VCaP (cell line): ENCODE measurements at regions not wholly inside any gene's neighbourhood (a gene's known extent, or its start where the extent isn't known, plus 50 kb on each side); places are given as distances from the start of the nearest gene placed in this dataset.

Experiments used
- H3K27ac ChIP-seq: fragments of 450-650 bp; 2 replicates; pipeline ENCODE4 v1.5.1; 2017
- TF ChIP-seq, protein P1 (sequence below): fragments of 450-650 bp; conservative IDR thresholded peaks from 2 replicates; pipeline ENCODE4 v1.5.1; 2017; ENCODE audit warnings: mild to moderate bottlenecking, moderate library complexity

DNA sequence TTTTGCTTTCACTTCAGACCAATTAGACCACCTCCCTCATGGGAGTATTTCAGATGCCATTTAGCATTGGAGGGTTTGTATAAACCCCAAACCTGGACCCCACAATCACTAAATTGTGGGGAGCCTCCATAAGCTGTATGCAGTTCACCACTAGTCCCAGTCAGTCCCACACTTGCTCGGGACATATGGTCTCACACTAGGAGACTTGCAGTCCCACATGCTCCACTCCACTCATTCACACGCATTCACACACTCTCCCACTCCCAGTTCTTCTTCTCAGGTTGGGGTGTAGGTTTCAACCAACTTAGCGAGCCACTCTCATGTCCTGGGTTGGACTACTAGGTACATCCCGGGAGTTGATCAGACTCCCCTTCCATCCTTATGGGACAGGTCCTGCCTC, 84.5 kb upstream of the GPR6 start:
- peak overlapping the region; percentile 63 for H3K27ac ChIP-seq
- TF ChIP-seq, protein P1, sequence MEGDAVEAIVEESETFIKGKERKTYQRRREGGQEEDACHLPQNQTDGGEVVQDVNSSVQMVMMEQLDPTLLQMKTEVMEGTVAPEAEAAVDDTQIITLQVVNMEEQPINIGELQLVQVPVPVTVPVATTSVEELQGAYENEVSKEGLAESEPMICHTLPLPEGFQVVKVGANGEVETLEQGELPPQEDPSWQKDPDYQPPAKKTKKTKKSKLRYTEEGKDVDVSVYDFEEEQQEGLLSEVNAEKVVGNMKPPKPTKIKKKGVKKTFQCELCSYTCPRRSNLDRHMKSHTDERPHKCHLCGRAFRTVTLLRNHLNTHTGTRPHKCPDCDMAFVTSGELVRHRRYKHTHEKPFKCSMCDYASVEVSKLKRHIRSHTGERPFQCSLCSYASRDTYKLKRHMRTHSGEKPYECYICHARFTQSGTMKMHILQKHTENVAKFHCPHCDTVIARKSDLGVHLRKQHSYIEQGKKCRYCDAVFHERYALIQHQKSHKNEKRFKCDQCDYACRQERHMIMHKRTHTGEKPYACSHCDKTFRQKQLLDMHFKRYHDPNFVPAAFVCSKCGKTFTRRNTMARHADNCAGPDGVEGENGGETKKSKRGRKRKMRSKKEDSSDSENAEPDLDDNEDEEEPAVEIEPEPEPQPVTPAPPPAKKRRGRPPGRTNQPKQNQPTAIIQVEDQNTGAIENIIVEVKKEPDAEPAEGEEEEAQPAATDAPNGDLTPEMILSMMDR, result no peak

DNA sequence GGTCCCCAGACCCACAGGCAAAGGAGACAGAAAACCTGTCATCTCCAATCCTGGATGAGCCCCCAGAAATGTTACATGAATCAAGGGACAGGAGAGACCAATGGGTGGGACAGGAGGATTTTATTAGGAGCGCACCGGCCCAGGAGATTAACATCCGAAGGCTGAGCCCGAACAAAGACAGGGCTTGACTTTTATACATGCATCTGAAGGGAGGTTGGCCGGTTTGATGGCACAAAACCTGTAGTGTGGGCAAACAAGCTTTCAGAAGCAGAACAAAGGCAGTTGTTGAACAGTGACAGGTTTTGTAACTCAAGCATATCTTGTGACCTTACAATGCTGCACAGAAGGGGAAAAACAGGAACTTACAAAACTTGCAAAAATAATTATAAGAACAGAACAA, 83.9 kb upstream of the GPR6 start:
- H3K27ac ChIP-seq, result no peak overlapping the region
- TF ChIP-seq, protein P1, result no peak

DNA sequence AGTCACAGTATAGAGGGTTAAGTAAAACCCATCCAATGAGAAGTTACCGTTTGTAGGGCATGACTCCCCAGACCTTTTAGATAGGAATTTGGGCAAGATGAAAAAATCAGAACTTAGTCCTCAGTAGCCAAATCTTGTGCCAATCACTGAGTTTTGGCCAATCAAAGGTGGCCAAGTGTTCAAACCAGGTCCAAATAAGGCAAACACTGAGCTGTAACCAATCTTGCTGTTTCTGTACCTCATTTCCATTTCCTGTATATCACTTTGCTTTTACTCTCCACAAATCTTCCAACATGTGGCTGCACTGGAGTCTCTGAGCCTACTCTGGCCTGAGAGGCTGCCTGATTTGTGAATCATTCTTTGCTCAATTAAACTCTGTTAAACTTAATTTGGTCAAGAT, 81.8 kb upstream of the GPR6 start:
- TF ChIP-seq, protein P1, result no peak
- no peak overlapping the region for H3K27ac ChIP-seq

DNA sequence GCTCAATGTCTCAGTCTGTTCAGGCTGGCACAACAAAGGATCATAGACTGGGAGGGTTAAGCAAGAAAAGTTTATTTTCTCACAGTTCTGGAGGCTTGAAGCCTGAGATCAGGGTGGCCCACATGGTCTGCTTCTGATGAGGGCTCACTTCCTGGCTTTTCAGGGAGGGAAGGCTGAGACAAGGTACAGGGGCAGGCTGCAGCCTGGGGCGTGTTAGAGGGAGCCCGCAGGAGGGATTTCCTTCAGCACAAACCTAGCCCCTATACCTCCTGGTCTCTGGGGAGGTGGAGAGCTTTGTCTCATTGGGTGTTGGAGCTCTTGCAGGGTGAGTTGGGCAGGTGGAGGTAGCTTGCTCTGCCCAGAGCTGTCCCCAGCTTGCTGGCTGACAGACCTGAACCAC, 81.1 kb upstream of the GPR6 start:
- H3K27ac ChIP-seq, result no peak overlapping the region
- TF ChIP-seq, protein P1, result no peak

DNA sequence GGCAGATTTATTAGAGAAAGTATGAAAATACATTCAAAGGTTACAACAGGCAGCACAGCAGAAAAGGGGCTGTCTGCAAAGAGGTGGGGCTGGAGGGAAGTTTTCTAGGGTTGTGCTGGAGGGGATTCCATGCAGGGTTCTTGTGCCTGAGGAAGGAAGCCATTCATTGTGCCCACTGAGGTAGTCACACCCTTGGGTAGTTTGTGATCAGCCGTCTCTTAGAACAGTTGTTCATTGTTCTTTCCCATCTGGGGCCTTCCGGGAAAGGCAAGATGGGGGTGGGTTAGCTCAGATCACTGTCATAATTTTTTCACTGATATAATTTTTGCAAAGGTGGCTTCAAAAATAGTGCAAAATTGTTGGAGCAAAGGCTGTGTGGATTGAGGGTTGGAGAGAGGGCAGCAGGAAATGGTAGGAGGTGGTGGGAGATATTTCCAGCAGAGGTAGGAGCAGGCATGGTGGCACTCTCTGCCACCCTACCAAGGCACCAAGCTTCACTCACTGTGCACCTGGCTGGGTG, 80.5 kb upstream of the GPR6 start:
- no peak overlapping the region for H3K27ac ChIP-seq
- TF ChIP-seq, protein P1, result no peak

DNA sequence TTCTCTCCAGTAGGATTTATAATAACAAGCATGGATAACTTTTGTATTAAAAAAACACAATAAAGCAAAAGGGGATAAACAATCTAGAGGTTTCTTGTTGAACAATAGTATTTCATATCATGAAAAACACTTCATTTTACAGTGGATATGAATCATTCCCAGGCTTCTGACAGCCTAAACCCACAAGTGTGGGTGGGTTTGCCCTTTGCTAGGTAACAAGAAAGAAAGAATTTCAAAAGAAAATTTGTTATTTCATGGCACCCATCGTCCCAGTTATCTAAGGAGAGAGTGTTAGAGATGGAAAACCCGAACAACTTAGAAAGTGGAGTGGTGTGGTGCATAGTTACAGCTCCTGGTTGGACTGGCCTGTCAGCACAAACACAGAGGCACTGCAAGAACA, 76.1 kb upstream of the GPR6 start:
- TF ChIP-seq, protein P1, result no peak
- no peak overlapping the region for H3K27ac ChIP-seq

DNA sequence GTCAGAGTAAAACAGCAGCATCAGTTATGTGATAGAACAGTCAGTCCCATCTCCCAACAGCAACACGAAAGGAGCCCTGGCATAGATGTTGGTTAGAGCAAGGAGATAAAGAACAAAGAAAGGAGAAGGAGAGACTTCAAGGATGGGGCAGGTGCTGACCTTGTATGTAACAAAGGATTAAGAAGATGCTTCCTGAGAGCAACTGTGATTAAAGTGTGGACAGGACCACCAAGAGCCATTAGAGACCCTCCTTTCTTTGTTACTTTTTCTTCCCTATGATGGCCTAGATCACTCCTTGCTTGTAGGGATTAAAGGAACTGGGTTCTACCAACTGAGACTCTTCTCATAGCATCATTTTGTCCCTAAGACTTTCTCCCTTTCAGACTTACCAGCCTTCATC, 75.2 kb upstream of the GPR6 start:
- no peak overlapping the region for H3K27ac ChIP-seq
- TF ChIP-seq, protein P1, result no peak
